ENCODE measurements at regions not wholly inside any gene's neighbourhood (a gene's known extent, or its start where the extent isn't known, plus 50 kb on each side); places are given as distances from the start of the nearest gene placed in this dataset.

GRCh38 chr5:132130918-132131715 lies 57.5 kb downstream of the CSF2 start:
- Mint-ChIP-seq H3K9me3 (peaks cover 4 to 8% (median 6%) of the 10 kb centered on the region in 3 donors), H3K4me3 (no peak overlapping the region), H3K27ac (no peak overlapping the region), H3K27me3 (peaks cover 8% of the 10 kb centered on the region), H3K4me1 (peaks cover 0 to under 1% (median 0%) of the 10 kb centered on the region in 3 donors), H3K36me3 (no peaks in the 10 kb centered on the region)

GRCh38 chr5:132132138-132132537 lies 58.5 kb downstream of the CSF2 start:
- Mint-ChIP-seq H3K36me3 (peaks cover 2% of the 10 kb centered on the region), H3K4me3 (peak overlapping the region in 1 of 4 donors; percentile 2), H3K27me3 (peaks cover 6% of the 10 kb centered on the region), H3K9me3 (peaks cover 4 to 8% (median 6%) of the 10 kb centered on the region in 3 donors), H3K4me1 (no peaks in the 10 kb centered on the region), H3K27ac (no peak overlapping the region)

GRCh38 chr5:132134384-132134783 lies 60.8 kb downstream of the CSF2 start:
- H3K27ac Mint-ChIP-seq, result no peak overlapping the region
- H3K4me1 Mint-ChIP-seq, result no peaks in the 10 kb centered on the region
- no peak overlapping the region for H3K4me3 Mint-ChIP-seq
- peaks cover 3% of the 10 kb centered on the region for H3K27me3 Mint-ChIP-seq
- H3K36me3 Mint-ChIP-seq, result peaks cover 2% of the 10 kb centered on the region
- peaks cover 0 to under 1% (median 0%) of the 10 kb centered on the region in 3 donors for H3K9me3 Mint-ChIP-seq

GRCh38 chr5:132136906-132137305 lies 63.3 kb downstream of the CSF2 start:
- Mint-ChIP-seq H3K4me3 (no peak overlapping the region), H3K36me3 (peaks cover 2% of the 10 kb centered on the region), H3K9me3 (peaks cover 2 to 10% (median 10%) of the 10 kb centered on the region in 3 donors), H3K27me3 (peaks cover 6% of the 10 kb centered on the region), H3K27ac (no peak overlapping the region), H3K4me1 (no peaks in the 10 kb centered on the region)

GRCh38 chr5:132138260-132138659 lies 64.7 kb downstream of the CSF2 start:
- Mint-ChIP-seq H3K36me3 (peaks cover 2% of the 10 kb centered on the region), H3K27me3 (peaks cover 6% of the 10 kb centered on the region), H3K4me1 (no peaks in the 10 kb centered on the region), H3K4me3 (no peak overlapping the region), H3K27ac (no peak overlapping the region), H3K9me3 (peaks cover 2 to 18% (median 13%) of the 10 kb centered on the region in 3 donors)
